Astrocyte (in vitro differentiated cells and primary cell): ENCODE measurements at regions not wholly inside any gene's neighbourhood (a gene's known extent, or its start where the extent isn't known, plus 50 kb on each side); places are given as distances from the start of the nearest gene placed in this dataset.

ENCODE experiments used
- DNase-seq: peaks from one replicate; pipeline ENCODE4 v3.0.0-alpha.2; 2010; ENCODE audit warnings: low read depth
- FAIRE-seq: peaks from 2 replicates; lab custom pipeline; 2011; peaks lifted over from hg19 to GRCh38; lab: Jason Lieb, UNC
- H2AFZ ChIP-seq: 2 replicates; pipeline ENCODE4 v1.6.0; 2012; ENCODE audit warnings: low read depth, low read length, inconsistent platforms
- H3K27ac ChIP-seq: 2 replicates; pipeline ENCODE4 v1.5.1; 2011; ENCODE audit warnings: low read depth, low read length, inconsistent platforms
- H3K27me3 ChIP-seq: 2 replicates; pipeline ENCODE4 v1.6.0; 2011; ENCODE audit warnings: low read length, inconsistent platforms; ENCODE audit not compliant: insufficient read depth
- H3K36me3 ChIP-seq: 2 replicates; pipeline ENCODE4 v1.5.1; 2011; ENCODE audit warnings: low read length, inconsistent platforms; ENCODE audit not compliant: insufficient read depth
- H3K4me1 ChIP-seq: 2 replicates; pipeline ENCODE4 v1.5.1; 2011; ENCODE audit warnings: low read length, inconsistent platforms; ENCODE audit not compliant: insufficient read depth
- H3K4me2 ChIP-seq: 2 replicates; pipeline ENCODE4 v1.6.0; 2012; ENCODE audit warnings: low read length, inconsistent platforms
- H3K4me3 ChIP-seq: 2 replicates; pipeline ENCODE4 v1.5.1; 2011; ENCODE audit warnings: low read depth, mild to moderate bottlenecking, low read length, inconsistent platforms; ENCODE audit not compliant: insufficient read depth
- H3K79me2 ChIP-seq: 2 replicates; pipeline ENCODE4 v1.6.0; 2012; ENCODE audit warnings: mild to moderate bottlenecking, low read length, inconsistent platforms; ENCODE audit not compliant: insufficient read depth
- H3K9ac ChIP-seq: 2 replicates; pipeline ENCODE4 v1.6.0; 2012; ENCODE audit warnings: mild to moderate bottlenecking, low read length, inconsistent platforms
- H3K9me3 ChIP-seq: 2 replicates; pipeline ENCODE4 v1.5.1; 2012; ENCODE audit warnings: low read depth, mild to moderate bottlenecking, low read length, inconsistent platforms; ENCODE audit not compliant: insufficient read depth
- H4K20me1 ChIP-seq: 2 replicates; pipeline ENCODE4 v1.6.0; 2012; ENCODE audit warnings: low read length, inconsistent platforms; ENCODE audit not compliant: insufficient read depth
- H3K27ac Mint-ChIP-seq: one replicate; pipeline ENCODE4 v1.8.0; 2021; ENCODE audit warnings: mild to moderate bottlenecking, mixed read lengths; ENCODE audit not compliant: unreplicated experiment
- H3K27me3 Mint-ChIP-seq: one replicate; pipeline ENCODE4 v1.8.0; 2021; ENCODE audit warnings: low read depth, mixed read lengths; ENCODE audit not compliant: unreplicated experiment
- H3K36me3 Mint-ChIP-seq: one replicate; pipeline ENCODE4 v1.8.0; 2021; ENCODE audit warnings: low read depth, mixed read lengths; ENCODE audit not compliant: unreplicated experiment
- H3K4me1 Mint-ChIP-seq: one replicate; pipeline ENCODE4 v1.8.0; 2021; ENCODE audit warnings: low read depth, mixed read lengths; ENCODE audit not compliant: unreplicated experiment
- H3K4me3 Mint-ChIP-seq: one replicate; pipeline ENCODE4 v1.8.0; 2021; ENCODE audit warnings: mild to moderate bottlenecking, moderate library complexity, mixed read lengths; ENCODE audit not compliant: unreplicated experiment
- H3K9me3 Mint-ChIP-seq: one replicate; pipeline ENCODE4 v1.8.0; 2021; ENCODE audit warnings: mild to moderate bottlenecking, mixed read lengths; ENCODE audit not compliant: unreplicated experiment
- CTCF ChIP-seq: IDR thresholded peaks from 2 replicates; pipeline ENCODE4 v1.5.1; 2011; ENCODE audit warnings: low read depth, mild to moderate bottlenecking, inconsistent platforms, low read length, moderate library complexity; ENCODE audit not compliant: insufficient read depth
- EZH2 ChIP-seq: IDR thresholded peaks from 2 replicates; pipeline ENCODE4 v1.6.1; 2012; ENCODE audit warnings: mild to moderate bottlenecking, low read length, inconsistent platforms; ENCODE audit not compliant: insufficient read depth

GRCh38 chr18:73235921-73236320 is 368.1 kb upstream of the NETO1 start:
- Histone ChIP-seq H3K9me3 (no peaks in the 10 kb centered on the region), H4K20me1 (no peaks in the 10 kb centered on the region), H2AFZ (peak overlapping the region; percentile 27), H3K4me1 (peaks cover 7% of the 10 kb centered on the region), H3K9ac (peak overlapping the region; percentile 58), H3K4me3 (no peak overlapping the region), H3K4me2 (peak overlapping the region; percentile 40), H3K79me2 (no peaks in the 10 kb centered on the region), H3K36me3 (no peaks in the 10 kb centered on the region), H3K27me3 (no peaks in the 10 kb centered on the region), H3K27ac (peak overlapping the region; percentile 94)
- FAIRE-seq = no peak
- Mint-ChIP-seq H3K27me3 (no peaks in the 10 kb centered on the region), H3K9me3 (peaks cover 2% of the 10 kb centered on the region), H3K4me3 (no peak overlapping the region), H3K4me1 (peaks cover 12% of the 10 kb centered on the region), H3K36me3 (no peaks in the 10 kb centered on the region), H3K27ac (peak overlapping the region; percentile 98)
- peak; percentile 0 for DNase-seq
- TF ChIP-seq EZH2 (no peak), CTCF (no peak)

- Histone ChIP-seq H3K27ac (peak overlapping the region; percentile 94), H3K9ac (peak overlapping the region; percentile 58), H3K4me1 (peaks cover 7% of the 10 kb centered on the region), H3K4me3 (no peak overlapping the region), H3K4me2 (peak overlapping the region; percentile 40), H3K36me3 (no peaks in the 10 kb centered on the region), H3K27me3 (no peaks in the 10 kb centered on the region), H3K9me3 (no peaks in the 10 kb centered on the region), H3K79me2 (no peaks in the 10 kb centered on the region), H4K20me1 (no peaks in the 10 kb centered on the region), H2AFZ (peak overlapping the region; percentile 56)
- FAIRE-seq = peak; percentile 98
- TF ChIP-seq CTCF (no peak), EZH2 (no peak)
- Mint-ChIP-seq H3K4me1 (peaks cover 12% of the 10 kb centered on the region), H3K36me3 (no peaks in the 10 kb centered on the region), H3K9me3 (peaks cover 2% of the 10 kb centered on the region), H3K27ac (peak overlapping the region; percentile 98), H3K27me3 (no peaks in the 10 kb centered on the region), H3K4me3 (no peak overlapping the region)
- peak; percentile 97 for DNase-seq
Measured at GRCh38 chr18:73235491-73235890, 367.7 kb upstream of the NETO1 start.

- Histone ChIP-seq H2AFZ (no peak overlapping the region), H4K20me1 (no peaks in the 10 kb centered on the region), H3K4me3 (no peak overlapping the region), H3K27me3 (no peaks in the 10 kb centered on the region), H3K36me3 (no peaks in the 10 kb centered on the region), H3K4me1 (peaks cover 7% of the 10 kb centered on the region), H3K9me3 (no peaks in the 10 kb centered on the region), H3K79me2 (no peaks in the 10 kb centered on the region), H3K4me2 (no peak overlapping the region), H3K27ac (no peak overlapping the region), H3K9ac (no peak overlapping the region)
- no peak for TF ChIP-seq EZH2
- no peak for TF ChIP-seq CTCF
- Mint-ChIP-seq H3K4me1 (peaks cover 12% of the 10 kb centered on the region), H3K4me3 (no peak overlapping the region), H3K9me3 (peaks cover 2% of the 10 kb centered on the region), H3K27me3 (no peaks in the 10 kb centered on the region), H3K27ac (no peak overlapping the region), H3K36me3 (no peaks in the 10 kb centered on the region)
- DNase-seq (no peak), FAIRE-seq (no peak)
Measured at GRCh38 chr18:73232933-73233332, 365.1 kb upstream of the NETO1 start.
